Smooth muscle cell of the brain vasculature (primary cell): ENCODE measurements at regions not wholly inside any gene's neighbourhood (a gene's known extent, or its start where the extent isn't known, plus 50 kb on each side); places are given as distances from the start of the nearest gene placed in this dataset.
A peak's percentile ranks its signal among the peaks of the same experiment; 100 is the strongest.
"Not testable (repeated sequence)": the region's sequence is repeated elsewhere in the genome, so short reads cannot be mapped to it uniquely, and the experiment has no call there.

Source experiments
- DNase-seq: peaks from one replicate; pipeline ENCODE4 v3.0.0-alpha.2; 2012; ENCODE audit warnings: low read depth, low spot score

GRCh38 chr3:125697126-125697525, 101.8 kb upstream of the OSBPL11 start:
- DNase-seq: not testable (repeated sequence)

- not testable (repeated sequence) for DNase-seq
Measured at GRCh38 chr3:125697979-125698640, 102.8 kb upstream of the OSBPL11 start.

GRCh38 chr3:125715651-125716050, 120.4 kb upstream of the OSBPL11 start:
- DNase-seq: no peak

GRCh38 chr3:125732151-125732550, 136.9 kb upstream of the OSBPL11 start:
- not testable (repeated sequence) for DNase-seq

- not testable (repeated sequence) for DNase-seq
Measured at GRCh38 chr3:125741991-125742718, 146.9 kb upstream of the OSBPL11 start.

GRCh38 chr3:125742845-125743244, 147.5 kb upstream of the OSBPL11 start:
- not testable (repeated sequence) for DNase-seq

GRCh38 chr3:125757050-125757449, 161.8 kb upstream of the OSBPL11 start:
- not testable (repeated sequence) for DNase-seq

GRCh38 chr3:125758641-125759130, 163.4 kb upstream of the OSBPL11 start:
- DNase-seq: not testable (repeated sequence)

- not testable (repeated sequence) for DNase-seq
Measured at GRCh38 chr3:125762601-125763000, 167.3 kb upstream of the OSBPL11 start.

GRCh38 chr3:125766285-125766826, 171.1 kb upstream of the OSBPL11 start:
- DNase-seq: peak; percentile 1

- not testable (repeated sequence) for DNase-seq
Measured at GRCh38 chr3:125766931-125767330, 171.6 kb upstream of the OSBPL11 start.

GRCh38 chr3:125767641-125768040, 172.3 kb upstream of the OSBPL11 start:
- no peak for DNase-seq

- not testable (repeated sequence) for DNase-seq
Measured at GRCh38 chr3:125768821-125769220, 173.5 kb upstream of the OSBPL11 start.

GRCh38 chr3:125771506-125771905, 176.2 kb upstream of the OSBPL11 start:
- not testable (repeated sequence) for DNase-seq

- DNase-seq: not testable (repeated sequence)
Measured at GRCh38 chr3:125774433-125775034, 179.2 kb upstream of the OSBPL11 start.

- DNase-seq: not testable (repeated sequence)
Measured at GRCh38 chr3:125775106-125775505, 179.8 kb upstream of the OSBPL11 start.

GRCh38 chr3:125775606-125776294, 180.5 kb upstream of the OSBPL11 start:
- DNase-seq: not testable (repeated sequence)

GRCh38 chr3:125779276-125779675, 184.0 kb upstream of the OSBPL11 start:
- DNase-seq: not testable (repeated sequence)

GRCh38 chr3:125779918-125780317, 184.6 kb upstream of the OSBPL11 start:
- not testable (repeated sequence) for DNase-seq

GRCh38 chr3:125781678-125782077, 186.4 kb upstream of the OSBPL11 start:
- not testable (repeated sequence) for DNase-seq

GRCh38 chr3:125790312-125790711, 178.7 kb upstream of the ROPN1B start:
- DNase-seq: not testable (repeated sequence)
